Liver (tissue), 8 donors: ENCODE measurements at regions not wholly inside any gene's neighbourhood (a gene's known extent, or its start where the extent isn't known, plus 50 kb on each side); places are given as distances from the start of the nearest gene placed in this dataset.
"Not testable (repeated sequence)": the region's sequence is repeated elsewhere in the genome, so short reads cannot be mapped to it uniquely, and the experiment has no call there.

ENCODE experiments used
- DNase-seq: peaks from one replicate; pipeline ENCODE4 v3.0.0-alpha.2; 2017; ENCODE audit warnings: low spot score
- H3K27ac ChIP-seq, 2 donors: one replicate each; pipeline ENCODE4 v1.7.0; 2013; ENCODE audit warnings: inconsistent platforms in 2 of 2, low read length in 2 of 2, control low read depth in 1 of 2, low read depth in 1 of 2, mild to moderate bottlenecking in 1 of 2
- H3K27me3 ChIP-seq, 4 donors: one replicate each; pipeline versions ENCODE4 v1.6.1 to v1.7.0; 2013; ENCODE audit warnings: low read length in 3 of 4, inconsistent platforms in 1 of 4, mild to moderate bottlenecking in 1 of 4, moderate library complexity in 1 of 4; ENCODE audit not compliant: control insufficient read depth in 4 of 4, insufficient read depth in 4 of 4
- H3K36me3 ChIP-seq, 4 donors: one replicate each; pipeline versions ENCODE4 v1.6.1 to v1.7.0; 2013; ENCODE audit warnings: low read length in 3 of 4, mild to moderate bottlenecking in 3 of 4, low read depth in 1 of 4, moderate library complexity in 1 of 4; ENCODE audit not compliant: control insufficient read depth in 4 of 4, insufficient read depth in 3 of 4
- H3K4me1 ChIP-seq, 4 donors: one replicate each; pipeline versions ENCODE4 v1.6.1 to v1.7.0; 2013; ENCODE audit warnings: low read length in 3 of 4, mild to moderate bottlenecking in 3 of 4, moderate library complexity in 1 of 4; ENCODE audit not compliant: control insufficient read depth in 4 of 4, insufficient read depth in 4 of 4
- H3K4me3 ChIP-seq, 3 donors: one replicate each; pipeline versions ENCODE4 v1.6.1 to v1.7.0; 2013; ENCODE audit warnings: low read length in 3 of 3, control low read depth in 1 of 3, low read depth in 1 of 3, mild to moderate bottlenecking in 1 of 3
- H3K9ac ChIP-seq, 2 donors: one replicate each; pipeline ENCODE4 v1.7.0; 2013; ENCODE audit warnings: low read length in 2 of 2, mild to moderate bottlenecking in 2 of 2, moderate library complexity in 2 of 2, control low read depth in 1 of 2, low read depth in 1 of 2
- H3K9me3 ChIP-seq, 4 donors: one replicate each; pipeline versions ENCODE4 v1.6.1 to v1.7.0; 2013; ENCODE audit warnings: low read length in 3 of 4; ENCODE audit not compliant: control insufficient read depth in 4 of 4
- CTCF ChIP-seq: fragments of 150-350 bp; IDR thresholded peaks from 2 replicates; pipeline ENCODE4 v1.5.1; 2017; ENCODE audit warnings: improper control_type of control experiment, low read depth, low read length; ENCODE audit not compliant: missing input control
- EGR1 ChIP-seq, 2 donors: IDR thresholded peaks; 2 replicates each; pipeline ENCODE4 v1.6.1; 2016 to 2018; ENCODE audit warnings: antibody characterized with exemption in 2 of 2, low read depth in 2 of 2
- FOXA1 ChIP-seq: IDR thresholded peaks from 2 replicates; pipeline ENCODE4 v1.6.1; 2016; ENCODE audit warnings: antibody characterized with exemption
- FOXA2 ChIP-seq: IDR thresholded peaks from 2 replicates; pipeline ENCODE4 v1.6.1; 2016; ENCODE audit warnings: antibody characterized with exemption
- GABPA ChIP-seq, 2 donors: IDR thresholded peaks in 1 of 2; conservative IDR thresholded peaks in 1 of 2; 2 replicates each; pipeline ENCODE4 v1.6.1; 2016; ENCODE audit warnings: antibody characterized with exemption in 2 of 2, mild to moderate bottlenecking in 1 of 2, moderate library complexity in 1 of 2
- HNF4A ChIP-seq, 2 donors: conservative IDR thresholded peaks; 2 replicates each; pipeline ENCODE4 v1.6.1; 2016; ENCODE audit warnings: antibody characterized with exemption in 2 of 2, mild to moderate bottlenecking in 2 of 2
- HNF4G ChIP-seq: IDR thresholded peaks from 2 replicates; pipeline ENCODE4 v1.6.1; 2016; ENCODE audit warnings: antibody characterized with exemption
- JUND ChIP-seq, 2 donors: IDR thresholded peaks; 2 replicates each; pipeline ENCODE4 v1.6.1; 2016; ENCODE audit warnings: antibody characterized with exemption in 2 of 2
- REST ChIP-seq: IDR thresholded peaks from 2 replicates; pipeline ENCODE4 v1.6.1; 2016; ENCODE audit warnings: antibody characterized with exemption, mild to moderate bottlenecking
- RXRA ChIP-seq, 2 donors: IDR thresholded peaks; 2 replicates each; pipeline ENCODE4 v1.6.1; 2017 to 2018; ENCODE audit warnings: antibody characterized with exemption in 2 of 2, mild to moderate bottlenecking in 1 of 2
- TAF1 ChIP-seq: conservative IDR thresholded peaks from 2 replicates; pipeline ENCODE4 v1.6.1; 2016; ENCODE audit warnings: antibody characterized with exemption, mild to moderate bottlenecking
- YY1 ChIP-seq: IDR thresholded peaks from 2 replicates; pipeline ENCODE4 v1.6.1; 2016; ENCODE audit warnings: antibody characterized with exemption, mild to moderate bottlenecking
- ZBTB33 ChIP-seq: IDR thresholded peaks from 2 replicates; pipeline ENCODE4 v1.6.1; 2016; ENCODE audit warnings: antibody characterized with exemption
- WGBS: extraction: QIAGEN DNeasy Blood & Tissue Kit; methylation state at CpG from one replicate; pipeline ENCODE4 v1.1.7; 2013; 5-methylcytosine and 5-hydroxymethylcytosine counted together
- donor health status: healthy.
- donor health status: healthy.
- donor health status: healthy.
- donor health status: healthy.
- donor health status: healthy.

GRCh38 chr2:194526121-194526520, 1130.9 kb upstream of the SLC39A10 start:
- H3K9me3 ChIP-seq, result no peaks in the 10 kb centered on the region
- H3K9ac ChIP-seq, result no peak overlapping the region
- no peak overlapping the region for H3K4me3 ChIP-seq
- H3K4me1 ChIP-seq, result no peaks in the 10 kb centered on the region
- TF ChIP-seq REST (no peak), JUND (IDR thresholded peaks at IDR 0.05) (no peak), CTCF (no peak), HNF4G (no peak), ZBTB33 (no peak), GABPA (IDR thresholded peaks at IDR 0.05 in 1 of 2, conservative IDR thresholded peaks at IDR 0.05 in 1 of 2) (no peak), EGR1 (IDR thresholded peaks at IDR 0.05; ENCODE audit: low read depth in 2 of 2) (no peak), YY1 (no peak), FOXA2 (no peak), HNF4A (conservative IDR thresholded peaks at IDR 0.05) (no peak)
- H3K36me3 ChIP-seq, result no peaks in the 10 kb centered on the region
- no peak for DNase-seq
- no peak overlapping the region for H3K27ac ChIP-seq
- H3K27me3 ChIP-seq, result no peaks in the 10 kb centered on the region

- no peaks in the 10 kb centered on the region for H3K9me3 ChIP-seq
- WGBS, result 55% methylated on average over 2 of the region's 2 CpGs
Observed at GRCh38 chr2:194514281-194514680, 1142.7 kb upstream of the SLC39A10 start.

GRCh38 chr2:194511070-194511469, 1146.0 kb upstream of the SLC39A10 start:
- WGBS, result 78% methylated on average over 2 of the region's 2 CpGs
- H3K9me3 ChIP-seq, H3K9ac ChIP-seq, H3K4me3 ChIP-seq, H3K27ac ChIP-seq, H3K27me3 ChIP-seq, DNase-seq, H3K36me3 ChIP-seq, H3K4me1 ChIP-seq: not testable (repeated sequence)

More at GRCh38 chr2:194514281-194514680, 1142.7 kb upstream of the SLC39A10 start:
- Histone ChIP-seq H3K9ac (no peak overlapping the region), H3K27ac (no peak overlapping the region), H3K36me3 (no peaks in the 10 kb centered on the region), H3K4me3 (no peak overlapping the region), H3K27me3 (no peaks in the 10 kb centered on the region), H3K4me1 (no peaks in the 10 kb centered on the region)
- TF ChIP-seq TAF1 (no peak), RXRA (IDR thresholded peaks at IDR 0.05) (no peak), HNF4A (conservative IDR thresholded peaks at IDR 0.05) (no peak), YY1 (no peak), HNF4G (no peak), FOXA1 (no peak)
- DNase-seq, result no peak

GRCh38 chr2:194504876-194505275, 1152.2 kb upstream of the SLC39A10 start:
- WGBS, result 42% methylated on average over 3 of the region's 3 CpGs
- H3K9ac ChIP-seq, H3K27ac ChIP-seq, H3K36me3 ChIP-seq, DNase-seq, H3K4me3 ChIP-seq, H3K4me1 ChIP-seq, H3K27me3 ChIP-seq, H3K9me3 ChIP-seq: not testable (repeated sequence)
